Loucy (cell line): ENCODE measurements at regions not wholly inside any gene's neighbourhood (a gene's known extent, or its start where the extent isn't known, plus 50 kb on each side); places are given as distances from the start of the nearest gene placed in this dataset.

Source experiments
- CTCF ChIP-seq: fragments of 200-600 bp; sonication (generic); conservative IDR thresholded peaks from 2 replicates; pipeline ENCODE4 v1.5.1; 2014; ENCODE audit warnings: mild to moderate bottlenecking, antibody characterized with exemption, low read length
- EZH2phosphoT487 ChIP-seq: fragments of 200-600 bp; IDR thresholded peaks from 2 replicates; pipeline ENCODE4 v1.6.1; 2018; ENCODE audit warnings: antibody characterized with exemption, mild to moderate bottlenecking, moderate library complexity, borderline replicate concordance

- TF ChIP-seq EZH2phosphoT487 (no peak), CTCF (no peak)
Measured at GRCh38 chr12:124152731-124153130, 142.2 kb upstream of the RFLNA start.
